ENCODE measurements at regions not wholly inside any gene's neighbourhood (a gene's known extent, or its start where the extent isn't known, plus 50 kb on each side); places are given as distances from the start of the nearest gene placed in this dataset.

DNA sequence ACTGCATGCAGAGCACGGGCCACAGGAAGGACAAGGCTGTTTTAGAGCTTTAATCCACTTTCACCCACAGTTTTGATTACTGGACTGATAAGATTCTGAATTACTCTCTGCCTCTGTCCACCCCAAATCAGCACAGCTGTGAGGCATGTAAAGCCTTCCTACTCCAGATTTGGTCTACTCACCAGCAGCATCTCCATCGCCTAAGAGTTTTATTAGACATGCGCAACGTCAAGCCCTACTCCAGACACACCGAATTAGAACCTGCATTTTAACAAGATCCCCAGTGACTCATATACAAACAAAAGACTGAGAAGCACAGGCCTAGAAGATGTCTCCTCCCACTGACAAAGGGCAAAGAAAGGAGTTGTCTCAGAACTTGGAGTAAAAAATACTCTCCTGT is 221.2 kb downstream of the TUSC7 start:
- TF ChIP-seq CTCF (IDR thresholded peaks at IDR 0.05; ENCODE audit: low read depth, low read length): no peak
- TF ChIP-seq MYC (IDR thresholded peaks at IDR 0.05; ENCODE audit: low read depth, low read length): no peak
- TF ChIP-seq, protein P1, sequence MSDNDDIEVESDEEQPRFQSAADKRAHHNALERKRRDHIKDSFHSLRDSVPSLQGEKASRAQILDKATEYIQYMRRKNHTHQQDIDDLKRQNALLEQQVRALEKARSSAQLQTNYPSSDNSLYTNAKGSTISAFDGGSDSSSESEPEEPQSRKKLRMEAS (IDR thresholded peaks at IDR 0.05; ENCODE audit: low read depth, low read length): no peak
- no peak for TF ChIP-seq POLR2A (IDR thresholded peaks at IDR 0.05; ENCODE audit: extremely low read depth, insufficient read length)
